Keratinocyte (primary cell): ENCODE measurements at regions not wholly inside any gene's neighbourhood (a gene's known extent, or its start where the extent isn't known, plus 50 kb on each side); places are given as distances from the start of the nearest gene placed in this dataset.

Source experiments
- DNase-seq: peaks from one replicate; pipeline ENCODE4 v3.0.0-alpha.2; 2011; ENCODE audit warnings: low read depth, missing footprints, low spot score
- FAIRE-seq: peaks from 2 replicates; lab custom pipeline; 2011; peaks lifted over from hg19 to GRCh38; lab: Jason Lieb, UNC
- H2AFZ ChIP-seq: 2 replicates; pipeline ENCODE4 v1.6.0; 2012; ENCODE audit warnings: low read length, control low read depth, inconsistent platforms; ENCODE audit not compliant: control insufficient read depth
- H3K27ac ChIP-seq: 2 replicates; pipeline ENCODE4 v1.5.1; 2011; ENCODE audit warnings: low read length; ENCODE audit not compliant: control insufficient read depth, insufficient read depth
- H3K27me3 ChIP-seq: 3 replicates; pipeline ENCODE4 v1.6.0; 2011; ENCODE audit warnings: low read length; ENCODE audit not compliant: control insufficient read depth, insufficient read depth; ENCODE audit errors: extremely low read depth
- H3K36me3 ChIP-seq, 2 experiments: 2 replicates in 1 of 2; 3 replicates in 1 of 2; pipeline ENCODE4 v1.5.1; 2011; ENCODE audit warnings: low read length in 2 of 2, mild to moderate bottlenecking in 1 of 2; ENCODE audit not compliant: control insufficient read depth in 2 of 2, insufficient read depth in 2 of 2; ENCODE audit errors: extremely low read depth in 1 of 2
- H3K4me1 ChIP-seq: 3 replicates; pipeline ENCODE4 v1.5.1; 2011; ENCODE audit warnings: low read length; ENCODE audit not compliant: control insufficient read depth, insufficient read depth; ENCODE audit errors: extremely low read depth
- H3K4me2 ChIP-seq: 3 replicates; pipeline ENCODE4 v1.6.0; 2011; ENCODE audit warnings: low read depth, low read length; ENCODE audit not compliant: control insufficient read depth, insufficient read depth; ENCODE audit errors: extremely low read depth
- H3K4me3 ChIP-seq, 3 experiments: fragments of 200-600 bp in 1 of 3; sonication (generic) in 1 of 3; 2 replicates in 2 of 3; 3 replicates in 1 of 3; pipeline ENCODE4 v1.5.1; 2011 to 2016; ENCODE audit warnings: low read length in 3 of 3, mild to moderate bottlenecking in 3 of 3, control low read depth in 2 of 3, inconsistent platforms in 1 of 3, low read depth in 1 of 3, mixed read lengths in 1 of 3, mixed run types in 1 of 3, moderate library complexity in 1 of 3; ENCODE audit not compliant: control insufficient read depth in 2 of 3, insufficient read depth in 2 of 3; ENCODE audit errors: extremely low read depth in 1 of 3
- H3K79me2 ChIP-seq: 2 replicates; pipeline ENCODE4 v1.6.0; 2012; ENCODE audit warnings: low read length; ENCODE audit not compliant: control insufficient read depth, insufficient read depth
- H3K9ac ChIP-seq: 3 replicates; pipeline ENCODE4 v1.6.0; 2011; ENCODE audit warnings: low read length; ENCODE audit not compliant: control insufficient read depth, insufficient read depth; ENCODE audit errors: extremely low read depth
- H3K9me1 ChIP-seq: 3 replicates; pipeline ENCODE4 v1.6.0; 2011; ENCODE audit warnings: low read length; ENCODE audit not compliant: control insufficient read depth, insufficient read depth; ENCODE audit errors: extremely low read depth
- H3K9me3 ChIP-seq: 2 replicates; pipeline ENCODE4 v1.5.1; 2012; ENCODE audit warnings: low read depth, low read length; ENCODE audit not compliant: control insufficient read depth
- H4K20me1 ChIP-seq: 3 replicates; pipeline ENCODE4 v1.6.0; 2011; ENCODE audit warnings: low read length; ENCODE audit not compliant: control insufficient read depth, insufficient read depth; ENCODE audit errors: extremely low read depth
- CTCF ChIP-seq, 3 experiments: IDR thresholded peaks in 1 of 3; conservative IDR thresholded peaks in 1 of 3; optimal IDR thresholded peaks in 1 of 3; 2 replicates in 2 of 3; 3 replicates in 1 of 3; pipeline versions ENCODE3 to v1.5.1; 2011; ENCODE audit warnings: low read length in 3 of 3, mild to moderate bottlenecking in 3 of 3, moderate library complexity in 2 of 3, control low read depth in 1 of 3, inconsistent platforms in 1 of 3; ENCODE audit not compliant: insufficient read depth in 2 of 3; ENCODE audit errors: extremely low read depth in 1 of 3
- EZH2 ChIP-seq: IDR thresholded peaks from one replicate; pipeline ENCODE4 v1.6.1; 2012; ENCODE audit warnings: inconsistent platforms, mild to moderate bottlenecking, low read length, moderate library complexity
- dilution Hi-C: fragments of 300-500 bp; cut with MboI; formaldehyde crosslinking; loops from one replicate; pipeline ENCODE4 v1.7.0; 2020; ENCODE audit warnings: low sequenced_read_pairs; ENCODE audit not compliant: extremely low pct_ligation_motif_present

- Histone ChIP-seq H3K36me3 (no peaks in the 10 kb centered on the region), H3K27me3 (no peaks in the 10 kb centered on the region), H2AFZ (no peak overlapping the region), H3K79me2 (no peaks in the 10 kb centered on the region), H3K4me3 (no peak overlapping the region), H3K9me3 (no peaks in the 10 kb centered on the region), H3K9me1 (no peaks in the 10 kb centered on the region), H3K4me1 (peaks cover 9% of the 10 kb centered on the region), H3K4me2 (no peak overlapping the region), H3K9ac (no peak overlapping the region), H4K20me1 (no peaks in the 10 kb centered on the region), H3K27ac (no peak overlapping the region)
- DNase-seq (no peak), FAIRE-seq (no peak)
- dilution Hi-C loops: no loop called here
- TF ChIP-seq CTCF (optimal IDR thresholded peaks at IDR 0.05 in 1 of 3, IDR thresholded peaks at IDR 0.05 in 1 of 3, conservative IDR thresholded peaks at IDR 0.05 in 1 of 3; ENCODE audit: extremely low read depth in 1 of 3, insufficient read depth in 2 of 3, low read length in 3 of 3) (no peak), EZH2 (no peak)
Measured at GRCh38 chr12:93016752-93017350, 87.8 kb upstream of the EEA1 start.

- Histone ChIP-seq H3K4me1 (peaks cover 9% of the 10 kb centered on the region), H3K9me1 (no peaks in the 10 kb centered on the region), H2AFZ (no peak overlapping the region), H3K36me3 (no peaks in the 10 kb centered on the region), H3K79me2 (no peaks in the 10 kb centered on the region), H3K27me3 (no peaks in the 10 kb centered on the region), H3K9me3 (no peaks in the 10 kb centered on the region), H4K20me1 (no peaks in the 10 kb centered on the region), H3K4me3 (no peak overlapping the region), H3K4me2 (no peak overlapping the region), H3K27ac (no peak overlapping the region), H3K9ac (no peak overlapping the region)
- dilution Hi-C loops: no loop called here
- no peak for DNase-seq
- no peak for FAIRE-seq
- TF ChIP-seq CTCF (optimal IDR thresholded peaks at IDR 0.05 in 1 of 3, IDR thresholded peaks at IDR 0.05 in 1 of 3, conservative IDR thresholded peaks at IDR 0.05 in 1 of 3; ENCODE audit: extremely low read depth in 1 of 3, insufficient read depth in 2 of 3, low read length in 3 of 3) (no peak), EZH2 (no peak)
Measured at GRCh38 chr12:93018610-93019009, 89.5 kb upstream of the EEA1 start.
